Lower leg skin (tissue), 4 donors: ENCODE measurements at regions not wholly inside any gene's neighbourhood (a gene's known extent, or its start where the extent isn't known, plus 50 kb on each side); places are given as distances from the start of the nearest gene placed in this dataset.
"Not testable (repeated sequence)": the region's sequence is repeated elsewhere in the genome, so short reads cannot be mapped to it uniquely, and the experiment has no call there.

Experiments
- DNase-seq, 2 donors: peaks; one replicate each; pipeline ENCODE4 v3.0.0-alpha.2; 2019; ENCODE audit warnings: low spot score in 2 of 2
- H3K4me3 ChIP-seq: fragments of 200-600 bp; sonication (generic); 2 replicates; pipeline ENCODE4 v1.5.1; 2017; ENCODE audit warnings: mild to moderate bottlenecking, low read depth; ENCODE audit not compliant: poor library complexity, severe bottlenecking
- POLR2A ChIP-seq, 2 donors: fragments of 450-650 bp; IDR thresholded peaks; one replicate each; pipeline ENCODE4 v1.6.1; 2016 to 2017; ENCODE audit warnings: antibody characterized with exemption in 2 of 2, mild to moderate bottlenecking in 1 of 2, moderate library complexity in 1 of 2
- WGBS, 2 donors: methylation state at CpG; one replicate each; pipeline ENCODE4 v1.1.5; 2018; 5-methylcytosine and 5-hydroxymethylcytosine counted together
- intact Hi-C: fragments of 100-400 bp; cut with DNase I; formaldehyde crosslinking; loops from one replicate; pipeline ENCODE4 v1.15.0; 2023; ENCODE audit warnings: low total_unique reads
- TF ChIP-seq, protein P1 (sequence below), 3 donors: fragments of 450-650 bp; IDR thresholded peaks; one replicate each; pipeline ENCODE4 v1.5.1; 2016; ENCODE audit warnings: antibody characterized with exemption in 3 of 3, mild to moderate bottlenecking in 3 of 3, moderate library complexity in 2 of 3

DNA sequence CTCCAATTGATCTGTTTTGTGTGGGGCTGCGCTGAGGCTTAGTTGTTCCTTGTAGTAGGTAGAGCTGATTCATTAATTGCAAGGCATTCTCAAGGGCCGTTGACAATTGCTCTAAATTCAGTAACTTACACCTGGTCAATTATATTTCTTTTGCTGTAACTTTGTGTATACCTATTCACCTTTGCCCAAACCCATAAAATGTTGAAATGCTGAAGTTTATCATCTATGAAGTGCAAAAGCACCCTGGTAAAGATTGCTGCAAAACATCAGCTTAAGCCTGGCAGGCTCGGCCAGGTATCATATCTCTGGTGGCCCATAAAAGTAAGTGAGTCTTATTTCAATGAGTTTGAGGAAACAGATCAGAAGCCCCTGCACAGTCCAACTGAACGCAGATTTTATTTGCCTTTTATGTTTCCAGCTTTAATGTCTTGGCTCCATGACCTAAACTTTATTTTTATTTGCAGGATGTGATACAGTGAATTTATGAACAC, 203.6 kb upstream of the SLCO3A1 start:
- DNase-seq, result no peak
- TF ChIP-seq, protein P1, sequence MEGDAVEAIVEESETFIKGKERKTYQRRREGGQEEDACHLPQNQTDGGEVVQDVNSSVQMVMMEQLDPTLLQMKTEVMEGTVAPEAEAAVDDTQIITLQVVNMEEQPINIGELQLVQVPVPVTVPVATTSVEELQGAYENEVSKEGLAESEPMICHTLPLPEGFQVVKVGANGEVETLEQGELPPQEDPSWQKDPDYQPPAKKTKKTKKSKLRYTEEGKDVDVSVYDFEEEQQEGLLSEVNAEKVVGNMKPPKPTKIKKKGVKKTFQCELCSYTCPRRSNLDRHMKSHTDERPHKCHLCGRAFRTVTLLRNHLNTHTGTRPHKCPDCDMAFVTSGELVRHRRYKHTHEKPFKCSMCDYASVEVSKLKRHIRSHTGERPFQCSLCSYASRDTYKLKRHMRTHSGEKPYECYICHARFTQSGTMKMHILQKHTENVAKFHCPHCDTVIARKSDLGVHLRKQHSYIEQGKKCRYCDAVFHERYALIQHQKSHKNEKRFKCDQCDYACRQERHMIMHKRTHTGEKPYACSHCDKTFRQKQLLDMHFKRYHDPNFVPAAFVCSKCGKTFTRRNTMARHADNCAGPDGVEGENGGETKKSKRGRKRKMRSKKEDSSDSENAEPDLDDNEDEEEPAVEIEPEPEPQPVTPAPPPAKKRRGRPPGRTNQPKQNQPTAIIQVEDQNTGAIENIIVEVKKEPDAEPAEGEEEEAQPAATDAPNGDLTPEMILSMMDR (IDR thresholded peaks at IDR 0.05), result no peak
- TF ChIP-seq POLR2A (IDR thresholded peaks at IDR 0.05), result no peak
- no peak overlapping the region for H3K4me3 ChIP-seq
- 81 to 82% methylated on average over 4 of the region's 4 CpGs for WGBS, 2 donors
- intact Hi-C loops, result no loop called here

- no peak for DNase-seq
- TF ChIP-seq, protein P1 (IDR thresholded peaks at IDR 0.05), result no peak
- no peak for TF ChIP-seq POLR2A (IDR thresholded peaks at IDR 0.05)
- intact Hi-C loops, result no loop called here
- 90 to 93% methylated on average over 3 of the region's 3 CpGs for WGBS, 2 donors
- no peak overlapping the region for H3K4me3 ChIP-seq
Observed at GRCh38 chr15:91651251-91651650, 202.3 kb upstream of the SLCO3A1 start.

- TF ChIP-seq POLR2A (IDR thresholded peaks at IDR 0.05), result no peak
- TF ChIP-seq, protein P1 (IDR thresholded peaks at IDR 0.05), result no peak
- intact Hi-C loops, result no loop called here
- 78% methylated on average over 7 of the region's 7 CpGs for WGBS, 2 donors
- DNase-seq, result no peak
- H3K4me3 ChIP-seq, result no peak overlapping the region
Observed at GRCh38 chr15:91652610-91653207, 200.8 kb upstream of the SLCO3A1 start.

GRCh38 chr15:91655563-91656290, 197.8 kb upstream of the SLCO3A1 start:
- intact Hi-C loops, DNase-seq, H3K4me3 ChIP-seq: not testable (repeated sequence)
- 73 to 77% methylated on average over 12 of the region's 12 CpGs for WGBS, 2 donors

- no peak for TF ChIP-seq POLR2A (IDR thresholded peaks at IDR 0.05)
- TF ChIP-seq, protein P1 (IDR thresholded peaks at IDR 0.05), result no peak
- WGBS, 2 donors, result 37 to 46% methylated on average over 6 of the region's 6 CpGs
- DNase-seq, result no peak
- intact Hi-C loops, result no loop called here
- H3K4me3 ChIP-seq, result no peak overlapping the region
Observed at GRCh38 chr15:91660174-91660649, 193.3 kb upstream of the SLCO3A1 start.

DNA sequence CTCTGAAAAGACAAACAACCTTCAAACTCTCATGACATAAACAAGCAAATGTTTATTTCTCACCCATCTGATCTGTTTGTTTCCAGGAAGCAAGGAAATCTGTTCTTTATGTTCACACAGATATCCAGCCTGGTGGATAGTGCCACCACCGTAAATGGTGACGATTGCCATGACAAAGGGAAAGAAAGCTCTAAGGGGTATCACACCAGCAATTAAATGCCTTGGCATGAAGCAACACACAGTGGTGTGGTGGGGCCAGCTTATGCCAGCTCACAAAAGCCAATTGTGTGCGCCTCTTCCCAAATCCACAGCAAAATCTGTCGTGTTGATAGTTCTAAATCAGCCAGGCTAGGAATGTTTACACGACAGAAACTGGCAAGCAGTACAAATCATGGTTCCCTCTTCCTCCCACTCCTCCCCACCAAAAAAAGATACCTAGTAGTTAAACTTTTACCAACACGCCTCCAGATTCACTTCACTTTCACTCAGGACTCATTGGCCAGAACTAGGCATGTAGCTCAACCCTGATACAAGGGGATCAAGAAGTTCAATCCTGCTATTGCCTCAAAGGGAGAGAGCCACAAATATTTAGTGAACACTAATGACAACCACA, 189.2 kb upstream of the SLCO3A1 start:
- TF ChIP-seq, protein P1 (IDR thresholded peaks at IDR 0.05), result no peak
- TF ChIP-seq POLR2A (IDR thresholded peaks at IDR 0.05), result no peak
- DNase-seq, result no peak
- 65 to 72% methylated on average over 6 of the region's 6 CpGs for WGBS, 2 donors
- no peak overlapping the region for H3K4me3 ChIP-seq
- intact Hi-C loops, result no loop called here
